Gastrocnemius medialis (tissue), 4 donors: ENCODE measurements at regions not wholly inside any gene's neighbourhood (a gene's known extent, or its start where the extent isn't known, plus 50 kb on each side); places are given as distances from the start of the nearest gene placed in this dataset.

Experiments
- ATAC-seq, 2 donors: fragments of 150-250 bp; one replicate each; pipeline ENCODE4 v1.9.1; 2016
- DNase-seq, 2 donors: peaks; one replicate each; pipeline ENCODE4 v3.0.0-alpha.2; 2019
- H3K27ac ChIP-seq, 4 donors: fragments of 200-600 bp; sonication (generic); 1 replicate in 1 of 4; 2 replicates in 3 of 4; pipeline ENCODE4 v1.5.1; 2016 to 2018; ENCODE audit warnings: mild to moderate bottlenecking in 2 of 4, moderate library complexity in 1 of 4
- H3K27me3 ChIP-seq, 3 donors: fragments of 200-600 bp; sonication (generic) in 2 of 3; 1 replicate in 1 of 3; 2 replicates in 2 of 3; pipeline versions ENCODE4 v1.5.1 to v1.6.0; 2016 to 2019; ENCODE audit warnings: mild to moderate bottlenecking in 1 of 3, moderate library complexity in 1 of 3
- H3K36me3 ChIP-seq, 2 donors: fragments of 200-600 bp; sonication (generic) in 1 of 2; one replicate each; pipeline ENCODE4 v1.5.1; 2017 to 2018
- H3K4me1 ChIP-seq, 2 donors: fragments of 200-600 bp; sonication (generic) in 1 of 2; one replicate each; pipeline ENCODE4 v1.5.1; 2016 to 2017; ENCODE audit warnings: mild to moderate bottlenecking in 2 of 2
- H3K4me3 ChIP-seq, 4 donors: fragments of 200-600 bp; sonication (generic) in 3 of 4; 1 replicate in 1 of 4; 2 replicates in 3 of 4; pipeline ENCODE4 v1.5.1; 2016 to 2019; ENCODE audit warnings: mild to moderate bottlenecking in 2 of 4
- H3K9me3 ChIP-seq, 3 donors: fragments of 200-600 bp; sonication (generic) in 2 of 3; 1 replicate in 1 of 3; 2 replicates in 2 of 3; pipeline ENCODE4 v1.5.1; 2016 to 2019
- POLR2A ChIP-seq, 2 donors: fragments of 450-650 bp; IDR thresholded peaks; one replicate each; pipeline ENCODE4 v1.6.1; 2017; ENCODE audit warnings: antibody characterized with exemption in 2 of 2, mild to moderate bottlenecking in 2 of 2, moderate library complexity in 2 of 2
- in situ Hi-C, 4 donors: fragments of 200-750 bp; cut with MboI; loops; one replicate each; pipeline versions ENCODE4 v1.15.0 to v1.8.0; 2017; ENCODE audit warnings: low sequenced_read_pairs in 4 of 4
- intact Hi-C: fragments of 100-400 bp; cut with DNase I; formaldehyde crosslinking; loops from one replicate; pipeline ENCODE4 v1.15.1; 2023; ENCODE audit warnings: low total_unique reads
- TF ChIP-seq, protein P1 (sequence below), 5 experiments: fragments of 450-650 bp in 3 of 5; fragments of 200-600 bp in 2 of 5; sonication (generic) in 2 of 5; IDR thresholded peaks in 4 of 5; conservative IDR thresholded peaks in 1 of 5; 1 replicate in 4 of 5; 2 replicates in 1 of 5; pipeline ENCODE4 v1.5.1; 2016 to 2019; ENCODE audit warnings: antibody characterized with exemption in 5 of 5, mild to moderate bottlenecking in 3 of 5, moderate library complexity in 3 of 5

- ATAC-seq (no peak), DNase-seq (no peak)
- intact Hi-C loops (no loop called here), in situ Hi-C loops (no loop called here)
- Histone ChIP-seq H3K4me1 (no peaks in the 10 kb centered on the region), H3K27me3 (no peaks in the 10 kb centered on the region), H3K9me3 (no peaks in the 10 kb centered on the region), H3K4me3 (no peak overlapping the region), H3K36me3 (no peaks in the 10 kb centered on the region), H3K27ac (no peak overlapping the region)
- TF ChIP-seq POLR2A (IDR thresholded peaks at IDR 0.05): no peak
- TF ChIP-seq, protein P1, sequence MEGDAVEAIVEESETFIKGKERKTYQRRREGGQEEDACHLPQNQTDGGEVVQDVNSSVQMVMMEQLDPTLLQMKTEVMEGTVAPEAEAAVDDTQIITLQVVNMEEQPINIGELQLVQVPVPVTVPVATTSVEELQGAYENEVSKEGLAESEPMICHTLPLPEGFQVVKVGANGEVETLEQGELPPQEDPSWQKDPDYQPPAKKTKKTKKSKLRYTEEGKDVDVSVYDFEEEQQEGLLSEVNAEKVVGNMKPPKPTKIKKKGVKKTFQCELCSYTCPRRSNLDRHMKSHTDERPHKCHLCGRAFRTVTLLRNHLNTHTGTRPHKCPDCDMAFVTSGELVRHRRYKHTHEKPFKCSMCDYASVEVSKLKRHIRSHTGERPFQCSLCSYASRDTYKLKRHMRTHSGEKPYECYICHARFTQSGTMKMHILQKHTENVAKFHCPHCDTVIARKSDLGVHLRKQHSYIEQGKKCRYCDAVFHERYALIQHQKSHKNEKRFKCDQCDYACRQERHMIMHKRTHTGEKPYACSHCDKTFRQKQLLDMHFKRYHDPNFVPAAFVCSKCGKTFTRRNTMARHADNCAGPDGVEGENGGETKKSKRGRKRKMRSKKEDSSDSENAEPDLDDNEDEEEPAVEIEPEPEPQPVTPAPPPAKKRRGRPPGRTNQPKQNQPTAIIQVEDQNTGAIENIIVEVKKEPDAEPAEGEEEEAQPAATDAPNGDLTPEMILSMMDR (IDR thresholded peaks at IDR 0.05 in 4 of 5, conservative IDR thresholded peaks at IDR 0.05 in 1 of 5): no peak
Measured at GRCh38 chr2:57962861-57963260, 83.7 kb upstream of the VRK2 start.

DNA sequence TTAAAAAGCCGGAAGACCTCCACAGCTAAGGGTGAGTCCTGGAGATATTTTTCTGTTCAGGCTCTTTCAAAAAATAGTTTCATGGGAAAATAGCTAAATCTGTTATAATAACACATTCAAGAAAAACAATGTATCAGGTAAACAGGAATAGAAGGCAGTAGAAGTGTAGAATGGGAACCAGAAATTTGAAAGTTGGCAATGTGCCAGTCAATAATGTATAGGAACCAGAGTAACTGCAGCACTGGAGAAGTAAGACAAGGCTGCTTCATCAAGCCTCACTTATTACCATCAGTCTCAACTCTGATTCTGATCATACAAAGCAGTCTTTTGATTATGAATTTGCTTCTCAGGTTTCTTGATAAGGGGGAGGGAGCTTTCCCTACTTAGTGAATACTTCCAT is 81.4 kb upstream of the VRK2 start:
- H3K27ac ChIP-seq: no peak overlapping the region
- intact Hi-C loops: loop anchor here (5.0 kb wide), 1 partner anchor 243 kb away; no protein-coding TSS in a partner anchor
- H3K36me3 ChIP-seq: no peaks in the 10 kb centered on the region
- H3K9me3 ChIP-seq: no peaks in the 10 kb centered on the region
- TF ChIP-seq POLR2A (IDR thresholded peaks at IDR 0.05): no peak
- TF ChIP-seq, protein P1 (IDR thresholded peaks at IDR 0.05 in 4 of 5, conservative IDR thresholded peaks at IDR 0.05 in 1 of 5): no peak
- no peak overlapping the region for H3K4me3 ChIP-seq
- H3K4me1 ChIP-seq: no peaks in the 10 kb centered on the region
- DNase-seq (no peak), ATAC-seq (no peak)
- H3K27me3 ChIP-seq: no peaks in the 10 kb centered on the region
- in situ Hi-C loops: no loop called here

DNA sequence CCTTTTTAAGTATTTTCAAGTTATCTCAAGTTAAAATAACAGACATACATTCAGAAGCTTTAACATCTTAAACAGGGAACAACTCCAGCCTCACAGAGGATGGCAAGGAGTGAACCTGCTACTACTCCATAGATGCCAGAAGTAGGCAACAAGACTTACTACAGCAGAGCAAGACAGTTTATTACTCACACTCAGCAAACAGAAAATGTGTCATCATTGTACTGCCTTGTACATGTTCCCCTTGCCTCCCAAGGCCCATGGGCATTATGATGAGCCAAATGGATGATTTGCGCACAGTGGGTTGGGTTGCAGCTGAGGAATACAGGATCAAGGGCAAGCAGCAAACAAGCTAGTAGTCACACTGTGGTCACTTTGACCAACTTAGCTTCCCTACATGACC is 80.6 kb upstream of the VRK2 start:
- intact Hi-C loops: loop anchor here (5.0 kb wide), 1 partner anchor 244 kb away; no protein-coding TSS in a partner anchor
- TF ChIP-seq POLR2A (IDR thresholded peaks at IDR 0.05): no peak
- TF ChIP-seq, protein P1 (IDR thresholded peaks at IDR 0.05 in 4 of 5, conservative IDR thresholded peaks at IDR 0.05 in 1 of 5): no peak
- Histone ChIP-seq H3K4me3 (no peak overlapping the region), H3K9me3 (no peaks in the 10 kb centered on the region), H3K27me3 (no peaks in the 10 kb centered on the region), H3K36me3 (no peaks in the 10 kb centered on the region), H3K4me1 (no peaks in the 10 kb centered on the region), H3K27ac (no peak overlapping the region)
- in situ Hi-C loops: no loop called here
- no peak for ATAC-seq
- no peak for DNase-seq

GRCh38 chr2:57973621-57974186 is 72.9 kb upstream of the VRK2 start:
- Histone ChIP-seq H3K27me3 (no peaks in the 10 kb centered on the region), H3K4me3 (no peak overlapping the region), H3K9me3 (no peaks in the 10 kb centered on the region), H3K36me3 (no peaks in the 10 kb centered on the region), H3K4me1 (no peaks in the 10 kb centered on the region), H3K27ac (no peak overlapping the region)
- TF ChIP-seq, protein P1 (IDR thresholded peaks at IDR 0.05 in 4 of 5, conservative IDR thresholded peaks at IDR 0.05 in 1 of 5): no peak
- TF ChIP-seq POLR2A (IDR thresholded peaks at IDR 0.05): no peak
- intact Hi-C loops: no loop called here
- in situ Hi-C loops: no loop called here
- DNase-seq: no peak
- no peak for ATAC-seq

GRCh38 chr2:57979158-57979557 is 67.4 kb upstream of the VRK2 start:
- TF ChIP-seq, protein P1 (IDR thresholded peaks at IDR 0.05 in 4 of 5, conservative IDR thresholded peaks at IDR 0.05 in 1 of 5): no peak
- no peak for TF ChIP-seq POLR2A (IDR thresholded peaks at IDR 0.05)
- no peaks in the 10 kb centered on the region for H3K4me1 ChIP-seq
- ATAC-seq (no peak), DNase-seq (no peak)
- H3K36me3 ChIP-seq: no peaks in the 10 kb centered on the region
- intact Hi-C loops (no loop called here), in situ Hi-C loops (no loop called here)
- H3K9me3 ChIP-seq: no peaks in the 10 kb centered on the region
- H3K27me3 ChIP-seq: no peaks in the 10 kb centered on the region
- no peak overlapping the region for H3K4me3 ChIP-seq
- H3K27ac ChIP-seq: no peak overlapping the region
